ENCODE measurements at regions not wholly inside any gene's neighbourhood (a gene's known extent, or its start where the extent isn't known, plus 50 kb on each side); places are given as distances from the start of the nearest gene placed in this dataset.

GRCh38 chr7:33757563-33758165 is 147.7 kb upstream of the BMPER start:
- TF ChIP-seq POLR2AphosphoS5 (IDR thresholded peaks at IDR 0.05; ENCODE audit: low read depth, low read length) (no peak), TAF1 (IDR thresholded peaks at IDR 0.05; ENCODE audit: borderline replicate concordance, insufficient read depth, low read length) (no peak), SIN3A (IDR thresholded peaks at IDR 0.05; ENCODE audit: borderline replicate concordance, insufficient read depth, low read length) (no peak), REST (IDR thresholded peaks at IDR 0.05; ENCODE audit: insufficient read depth in 1 of 2, low read depth in 2 of 2, low read length in 2 of 2) (no peak), FOXP2 (optimal IDR thresholded peaks at IDR 0.05; ENCODE audit: borderline replicate concordance, extremely low read depth, extremely low read length, insufficient read depth) (no peak)

All from PFSK-1 (cell line).